Vagina (tissue), 2 donors: ENCODE measurements at regions not wholly inside any gene's neighbourhood (a gene's known extent, or its start where the extent isn't known, plus 50 kb on each side); places are given as distances from the start of the nearest gene placed in this dataset.

Experiments used
- CTCF ChIP-seq, 3 experiments: fragments of 450-650 bp in 2 of 3; fragments of 200-600 bp in 1 of 3; sonication (generic) in 1 of 3; IDR thresholded peaks; one replicate each; pipeline ENCODE4 v1.5.1; 2017 to 2019; ENCODE audit warnings: antibody characterized with exemption in 3 of 3, mild to moderate bottlenecking in 2 of 3, moderate library complexity in 2 of 3
- POLR2A ChIP-seq, 2 donors: fragments of 450-650 bp; IDR thresholded peaks; one replicate each; pipeline ENCODE4 v1.6.1; 2017; ENCODE audit warnings: antibody characterized with exemption in 2 of 2, mild to moderate bottlenecking in 2 of 2, moderate library complexity in 2 of 2

- TF ChIP-seq CTCF (IDR thresholded peaks at IDR 0.05) (no peak), POLR2A (IDR thresholded peaks at IDR 0.05) (no peak)
Measured at GRCh38 chr1:29633771-29634170, 397.4 kb downstream of the PTPRU start.
